RWPE2 (cell line): ENCODE measurements at regions not wholly inside any gene's neighbourhood (a gene's known extent, or its start where the extent isn't known, plus 50 kb on each side); places are given as distances from the start of the nearest gene placed in this dataset.

Source experiments
- ATAC-seq: fragments of 200-7000 bp; cut with Tn5 transposase; 3 replicates; pipeline ENCODE4 v1.9.1; 2021; ENCODE audit warnings: low read depth
- DNase-seq: peaks from one replicate; pipeline ENCODE4 v3.0.0-alpha.2; 2020; ENCODE audit warnings: low spot score
- H3K27ac ChIP-seq: fragments of 450-650 bp; 2 replicates; pipeline ENCODE4 v1.5.1; 2017; ENCODE audit warnings: mild to moderate bottlenecking; ENCODE audit not compliant: poor library complexity, severe bottlenecking
- H3K27me3 ChIP-seq: fragments of 250-450 bp; sonication (Bioruptor Pico); 2 replicates; pipeline ENCODE4 v1.5.1; 2021; ENCODE audit warnings: mild to moderate bottlenecking, moderate library complexity; ENCODE audit not compliant: insufficient read depth, poor library complexity, severe bottlenecking
- H3K36me3 ChIP-seq: fragments of 250-450 bp; sonication (Bioruptor Pico); 2 replicates; pipeline ENCODE4 v1.5.1; 2020; ENCODE audit warnings: low read depth, mild to moderate bottlenecking, moderate library complexity
- H3K4me1 ChIP-seq: fragments of 250-450 bp; sonication (Bioruptor Pico); 2 replicates; pipeline ENCODE4 v1.5.1; 2021; ENCODE audit warnings: mild to moderate bottlenecking, moderate library complexity; ENCODE audit not compliant: insufficient read depth, poor library complexity, severe bottlenecking
- H3K4me3 ChIP-seq: fragments of 250-450 bp; sonication (Bioruptor Pico); 2 replicates; pipeline ENCODE4 v1.5.1; 2021; ENCODE audit warnings: mild to moderate bottlenecking, moderate library complexity; ENCODE audit not compliant: severe bottlenecking
- H3K9me3 ChIP-seq: fragments of 250-450 bp; sonication (Bioruptor Pico); 2 replicates; pipeline ENCODE4 v1.5.1; 2021; ENCODE audit warnings: mild to moderate bottlenecking, moderate library complexity; ENCODE audit not compliant: severe bottlenecking
- CTCF ChIP-seq: fragments of 450-650 bp; IDR thresholded peaks from one replicate; pipeline ENCODE4 v1.5.1; 2017; ENCODE audit warnings: mild to moderate bottlenecking, moderate library complexity; ENCODE audit not compliant: poor library complexity, severe bottlenecking

DNA sequence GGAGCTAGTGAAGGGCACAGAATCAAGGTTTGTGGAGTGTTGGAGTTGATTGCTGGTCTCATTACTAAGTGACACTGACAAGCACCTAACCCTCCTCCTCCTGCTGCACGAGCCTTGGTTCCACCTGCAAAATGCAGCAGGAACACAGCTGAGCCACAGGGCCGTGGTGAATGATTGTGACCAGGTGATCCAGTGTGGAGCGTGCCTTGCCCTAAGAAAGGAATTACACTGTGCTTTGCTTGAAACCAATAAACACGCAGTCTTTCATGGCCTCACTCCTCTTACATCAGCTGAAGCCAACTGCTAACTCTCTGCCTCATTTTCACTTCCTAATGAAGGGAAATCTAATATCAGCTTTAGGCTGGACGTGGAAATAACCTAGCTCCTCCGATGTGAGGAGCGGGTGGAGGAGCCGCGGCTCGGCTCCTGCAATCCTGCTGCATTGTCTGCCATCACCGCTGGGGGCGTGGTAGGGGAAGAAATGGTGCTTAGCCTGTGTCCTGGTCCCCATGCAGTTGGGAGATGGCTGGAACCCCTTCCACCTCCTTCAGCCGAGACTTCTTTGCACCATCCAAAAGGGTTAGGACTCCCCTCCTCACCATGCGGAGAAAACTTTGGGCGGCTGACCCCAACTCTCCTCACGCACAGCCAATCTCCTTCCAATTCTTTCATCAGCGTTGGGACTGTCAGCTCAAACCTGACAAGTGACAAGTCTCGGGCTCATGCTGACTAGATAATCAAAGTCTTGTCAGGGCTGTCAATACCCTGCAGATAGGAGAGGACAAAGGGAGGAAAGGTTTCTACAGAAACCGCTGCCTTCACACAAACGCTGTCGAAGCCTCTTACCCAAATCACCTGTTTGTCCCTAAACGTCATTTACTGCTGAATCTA is 427.9 kb downstream of the ZNF536 start:
- DNase-seq (no peak), ATAC-seq (no peak; the same call in 2 of the 3 replicates)
- Histone ChIP-seq H3K27me3 (no peaks in the 10 kb centered on the region), H3K4me3 (no peak overlapping the region), H3K36me3 (no peaks in the 10 kb centered on the region), H3K27ac (no peak overlapping the region), H3K9me3 (no peaks in the 10 kb centered on the region), H3K4me1 (no peaks in the 10 kb centered on the region)
- TF ChIP-seq CTCF: peak; percentile 55

- Histone ChIP-seq H3K27ac (no peak overlapping the region), H3K4me1 (no peaks in the 10 kb centered on the region), H3K27me3 (no peaks in the 10 kb centered on the region), H3K36me3 (no peaks in the 10 kb centered on the region), H3K9me3 (no peaks in the 10 kb centered on the region), H3K4me3 (no peak overlapping the region)
- no peak for TF ChIP-seq CTCF
- no peak for DNase-seq
- ATAC-seq: no peak
Observed at GRCh38 chr19:30795727-30796126, 423.5 kb downstream of the ZNF536 start.

DNA sequence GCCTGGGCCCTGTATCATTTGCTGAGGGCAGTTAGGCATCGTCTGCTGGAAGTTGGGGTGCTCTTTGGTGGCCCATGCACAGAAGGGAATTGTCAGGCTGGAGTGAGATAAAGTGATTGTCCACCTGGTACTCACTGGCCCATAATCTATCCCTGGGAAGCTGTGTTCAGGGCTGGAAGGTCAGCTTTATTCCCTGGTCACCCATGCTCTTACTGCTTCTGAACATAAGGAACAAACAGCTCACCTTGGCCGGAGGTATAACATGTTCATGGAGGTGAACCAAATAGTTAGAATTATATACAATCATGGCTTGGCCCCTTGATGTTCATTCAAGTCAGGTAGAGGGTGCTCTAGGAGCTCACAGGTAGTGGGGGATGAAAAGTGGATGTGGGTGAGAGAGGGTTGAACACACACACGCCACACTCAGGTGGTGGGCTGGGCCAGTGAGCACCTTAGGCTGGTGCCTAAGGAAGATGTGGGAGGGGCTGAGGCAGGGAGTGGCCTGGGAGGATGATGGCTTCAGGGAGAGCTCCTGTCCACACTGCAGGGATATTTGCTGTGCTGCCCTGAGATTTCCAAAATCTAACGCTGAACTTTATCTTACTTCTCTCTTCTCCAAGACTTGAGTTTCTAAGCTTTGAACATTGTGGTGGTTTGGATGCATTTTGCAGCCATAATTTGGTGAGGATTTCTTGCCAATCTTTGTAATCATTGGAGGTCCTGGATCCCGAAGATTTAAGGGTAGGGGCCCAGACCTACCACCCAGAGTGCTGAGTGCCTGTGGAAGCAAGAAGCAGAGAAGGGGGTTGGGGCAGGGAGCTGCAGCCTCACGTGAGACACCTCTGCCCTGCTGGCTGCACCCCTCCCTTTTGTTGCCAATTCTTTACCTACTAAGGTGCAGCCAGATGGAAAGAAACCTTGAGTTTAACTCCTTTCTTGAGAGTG is 420.6 kb downstream of the ZNF536 start:
- ATAC-seq (no peak), DNase-seq (no peak)
- no peak for TF ChIP-seq CTCF
- Histone ChIP-seq H3K27ac (no peak overlapping the region), H3K36me3 (no peaks in the 10 kb centered on the region), H3K9me3 (no peaks in the 10 kb centered on the region), H3K4me3 (no peak overlapping the region), H3K27me3 (no peaks in the 10 kb centered on the region), H3K4me1 (no peaks in the 10 kb centered on the region)

GRCh38 chr19:30791088-30791487 is 418.9 kb downstream of the ZNF536 start:
- DNase-seq: no peak
- no peak for TF ChIP-seq CTCF

More at GRCh38 chr19:30791088-30791487, 418.9 kb downstream of the ZNF536 start:
- Histone ChIP-seq H3K4me3 (no peak overlapping the region), H3K9me3 (no peaks in the 10 kb centered on the region), H3K27ac (no peak overlapping the region), H3K27me3 (no peaks in the 10 kb centered on the region), H3K4me1 (no peaks in the 10 kb centered on the region), H3K36me3 (no peaks in the 10 kb centered on the region)
- ATAC-seq: no peak
